Fibroblast of the aortic adventitia (primary cell): ENCODE measurements at regions not wholly inside any gene's neighbourhood (a gene's known extent, or its start where the extent isn't known, plus 50 kb on each side); places are given as distances from the start of the nearest gene placed in this dataset.

Experiments
- DNase-seq: peaks from one replicate; pipeline ENCODE4 v3.0.0-alpha.2; 2010; ENCODE audit warnings: low read depth
- H3K4me3 ChIP-seq: 2 replicates; pipeline ENCODE4 v1.5.1; 2011; ENCODE audit warnings: low read depth, mild to moderate bottlenecking, control low read depth, low read length, moderate library complexity
- CTCF ChIP-seq: IDR thresholded peaks from 2 replicates; pipeline ENCODE4 v1.5.1; 2011; ENCODE audit warnings: mild to moderate bottlenecking, low read length, control low read depth, inconsistent platforms; ENCODE audit not compliant: insufficient read depth

- DNase-seq = peak; percentile 60
- no peak for TF ChIP-seq CTCF
- H3K4me3 ChIP-seq = no peak overlapping the region
These were observed 232.8 kb downstream of the TLE1 start for GRCh38 chr9:81456431-81457006.

GRCh38 chr9:81455462-81456219 lies 233.7 kb downstream of the TLE1 start:
- no peak overlapping the region for H3K4me3 ChIP-seq
- DNase-seq = no peak
- no peak for TF ChIP-seq CTCF

GRCh38 chr9:81445331-81445921 lies 243.9 kb downstream of the TLE1 start:
- TF ChIP-seq CTCF = no peak
- no peak for DNase-seq
- H3K4me3 ChIP-seq = no peak overlapping the region

GRCh38 chr9:81431641-81432040 lies 257.7 kb downstream of the TLE1 start:
- peak; percentile 61 for DNase-seq
- no peak for TF ChIP-seq CTCF
- H3K4me3 ChIP-seq = no peak overlapping the region

- peak; percentile 15 for DNase-seq
- H3K4me3 ChIP-seq = no peak overlapping the region
- no peak for TF ChIP-seq CTCF
These were observed 258.6 kb downstream of the TLE1 start for GRCh38 chr9:81430727-81431126.

- no peak for TF ChIP-seq CTCF
- no peak for DNase-seq
- H3K4me3 ChIP-seq = no peak overlapping the region
These were observed 261.5 kb downstream of the TLE1 start for GRCh38 chr9:81427870-81428269.
